ENCODE measurements at regions not wholly inside any gene's neighbourhood (a gene's known extent, or its start where the extent isn't known, plus 50 kb on each side); places are given as distances from the start of the nearest gene placed in this dataset.

GRCh38 chr12:113546916-113547863 is 75.5 kb upstream of the LHX5 start:
- TF ChIP-seq POLR2AphosphoS5 (IDR thresholded peaks at IDR 0.05) (no peak), CTCF (IDR thresholded peaks at IDR 0.05) (no peak), POLR2A (IDR thresholded peaks at IDR 0.05) (no peak), EP300 (IDR thresholded peaks at IDR 0.05) (no peak)
